ENCODE measurements at regions not wholly inside any gene's neighbourhood (a gene's known extent, or its start where the extent isn't known, plus 50 kb on each side); places are given as distances from the start of the nearest gene placed in this dataset.

DNA sequence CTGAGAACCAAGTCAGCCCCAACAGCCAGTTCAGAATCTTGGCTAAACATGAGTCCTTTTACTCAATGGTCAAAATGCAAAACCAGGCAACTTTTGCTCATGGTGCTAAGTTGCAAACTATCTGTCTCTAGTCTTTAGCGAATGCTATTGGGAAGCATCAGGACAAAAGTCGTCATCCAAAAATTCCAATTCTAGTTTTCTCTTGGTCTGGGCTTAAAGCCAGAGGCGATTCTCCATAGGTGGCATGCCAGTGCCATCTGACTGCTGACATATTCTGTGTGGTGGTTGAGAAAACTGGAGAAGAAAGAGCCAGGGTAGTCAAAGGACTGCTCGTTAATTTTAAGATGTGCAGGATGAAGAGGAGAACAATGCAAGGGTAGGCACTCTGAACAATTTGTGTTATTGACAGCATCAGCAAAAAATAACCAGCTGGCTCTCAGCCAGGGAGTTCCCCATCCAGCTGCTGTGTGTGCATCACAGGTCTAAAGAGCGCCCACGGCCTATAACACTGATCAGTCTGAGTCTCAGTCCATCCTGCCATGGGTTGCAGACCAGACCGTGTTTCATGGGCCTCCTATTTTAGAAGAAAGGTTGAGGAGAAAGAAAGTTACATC lies 313.6 kb downstream of the ALDH8A1 start:
- H3K36me3 ChIP-seq (ENCODE audit: insufficient read depth, low read length): no peaks in the 10 kb centered on the region
- no peaks in the 10 kb centered on the region for H3K79me2 ChIP-seq (ENCODE audit: insufficient read depth, low read length)
- H3K4me3 ChIP-seq (ENCODE audit: low read length, poor library complexity, severe bottlenecking): no peak overlapping the region
- H3K4me1 ChIP-seq (ENCODE audit: insufficient read depth, low read length, poor library complexity, severe bottlenecking): peaks cover 36% of the 10 kb centered on the region
- H3K9me2 ChIP-seq (replicated peaks; ENCODE audit: low read depth, low read length): no peaks in the 10 kb centered on the region
- TF ChIP-seq, protein P1, sequence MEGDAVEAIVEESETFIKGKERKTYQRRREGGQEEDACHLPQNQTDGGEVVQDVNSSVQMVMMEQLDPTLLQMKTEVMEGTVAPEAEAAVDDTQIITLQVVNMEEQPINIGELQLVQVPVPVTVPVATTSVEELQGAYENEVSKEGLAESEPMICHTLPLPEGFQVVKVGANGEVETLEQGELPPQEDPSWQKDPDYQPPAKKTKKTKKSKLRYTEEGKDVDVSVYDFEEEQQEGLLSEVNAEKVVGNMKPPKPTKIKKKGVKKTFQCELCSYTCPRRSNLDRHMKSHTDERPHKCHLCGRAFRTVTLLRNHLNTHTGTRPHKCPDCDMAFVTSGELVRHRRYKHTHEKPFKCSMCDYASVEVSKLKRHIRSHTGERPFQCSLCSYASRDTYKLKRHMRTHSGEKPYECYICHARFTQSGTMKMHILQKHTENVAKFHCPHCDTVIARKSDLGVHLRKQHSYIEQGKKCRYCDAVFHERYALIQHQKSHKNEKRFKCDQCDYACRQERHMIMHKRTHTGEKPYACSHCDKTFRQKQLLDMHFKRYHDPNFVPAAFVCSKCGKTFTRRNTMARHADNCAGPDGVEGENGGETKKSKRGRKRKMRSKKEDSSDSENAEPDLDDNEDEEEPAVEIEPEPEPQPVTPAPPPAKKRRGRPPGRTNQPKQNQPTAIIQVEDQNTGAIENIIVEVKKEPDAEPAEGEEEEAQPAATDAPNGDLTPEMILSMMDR (conservative IDR thresholded peaks at IDR 0.05; ENCODE audit: low read length): no peak
- TF ChIP-seq EZH2phosphoT487 (IDR thresholded peaks at IDR 0.05; ENCODE audit: borderline replicate concordance): no peak
- no peaks in the 10 kb centered on the region for H3K27me3 ChIP-seq (ENCODE audit: insufficient read depth, low read length, poor library complexity, severe bottlenecking)
- H4K20me1 ChIP-seq (ENCODE audit: insufficient read depth, low read length, poor library complexity, severe bottlenecking): no peaks in the 10 kb centered on the region
- H3K4me2 ChIP-seq (ENCODE audit: low read depth, low read length, poor library complexity, severe bottlenecking): no peak overlapping the region
- H3K9me3 ChIP-seq (ENCODE audit: insufficient read depth, low read depth, low read length): peaks cover 8% of the 10 kb centered on the region; the same call in 1 of the 2 replicates
- H3F3A ChIP-seq (ENCODE audit: low read depth): peaks cover 5% of the 10 kb centered on the region; the same call in 1 of the 2 replicates
- H2AFZ ChIP-seq (ENCODE audit: low read length): no peak overlapping the region
- no peak overlapping the region for H3K9ac ChIP-seq (ENCODE audit: low read depth, low read length, poor library complexity, severe bottlenecking)

DNA sequence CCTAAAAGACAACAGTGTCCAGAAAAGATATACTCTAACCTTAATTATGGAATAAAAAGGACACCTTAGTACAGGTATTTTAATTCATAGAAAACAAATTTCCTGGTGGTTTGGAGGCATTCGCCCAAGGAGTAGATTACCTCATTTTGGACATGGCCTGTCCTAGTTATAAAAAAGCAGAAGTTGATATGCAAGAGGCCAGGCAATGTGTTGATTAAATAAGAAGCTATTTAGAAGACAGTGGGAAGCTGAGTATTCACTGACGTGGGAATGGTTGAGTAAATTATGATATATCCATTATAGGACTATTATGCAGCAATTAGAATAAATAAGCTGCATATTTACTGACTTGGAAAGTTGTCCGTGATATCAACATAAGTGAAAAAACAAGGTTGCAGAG lies 314.9 kb downstream of the ALDH8A1 start:
- TF ChIP-seq EZH2phosphoT487 (IDR thresholded peaks at IDR 0.05; ENCODE audit: borderline replicate concordance): no peak
- TF ChIP-seq, protein P1 (conservative IDR thresholded peaks at IDR 0.05; ENCODE audit: low read length): no peak
- Histone ChIP-seq H3F3A (ENCODE audit: low read depth) (peaks cover 5% of the 10 kb centered on the region; the same call in 1 of the 2 replicates), H4K20me1 (ENCODE audit: insufficient read depth, low read length, poor library complexity, severe bottlenecking) (no peaks in the 10 kb centered on the region), H3K4me3 (ENCODE audit: low read length, poor library complexity, severe bottlenecking) (no peak overlapping the region), H3K79me2 (ENCODE audit: insufficient read depth, low read length) (no peaks in the 10 kb centered on the region), H3K9me3 (ENCODE audit: insufficient read depth, low read depth, low read length) (peaks cover 8% of the 10 kb centered on the region; the same call in 1 of the 2 replicates), H3K4me1 (ENCODE audit: insufficient read depth, low read length, poor library complexity, severe bottlenecking) (peaks cover 47% of the 10 kb centered on the region), H3K9ac (ENCODE audit: low read depth, low read length, poor library complexity, severe bottlenecking) (no peak overlapping the region), H3K36me3 (ENCODE audit: insufficient read depth, low read length) (no peaks in the 10 kb centered on the region), H3K27me3 (ENCODE audit: insufficient read depth, low read length, poor library complexity, severe bottlenecking) (no peaks in the 10 kb centered on the region), H3K4me2 (ENCODE audit: low read depth, low read length, poor library complexity, severe bottlenecking) (no peak overlapping the region), H2AFZ (ENCODE audit: low read length) (no peak overlapping the region), H3K9me2 (replicated peaks; ENCODE audit: low read depth, low read length) (no peaks in the 10 kb centered on the region)

DNA sequence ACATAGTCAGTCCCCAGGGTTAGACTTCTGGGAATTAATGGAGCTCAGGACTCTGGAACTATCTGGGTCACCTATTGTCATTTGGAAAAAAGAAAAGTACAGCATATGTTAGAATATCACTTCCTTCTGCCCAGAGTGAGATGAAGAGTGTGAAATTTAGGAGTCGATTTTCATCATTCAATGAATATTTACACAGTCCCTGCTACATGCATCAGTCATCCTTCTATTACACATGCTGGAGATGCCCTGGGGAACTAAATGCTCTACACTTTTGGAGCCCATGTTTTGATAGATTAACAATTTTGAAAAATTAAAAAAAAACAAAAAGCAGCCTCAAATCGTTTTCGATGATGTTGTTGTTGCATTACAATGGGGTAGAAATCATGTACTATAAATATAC lies 315.4 kb downstream of the ALDH8A1 start:
- TF ChIP-seq, protein P1 (conservative IDR thresholded peaks at IDR 0.05; ENCODE audit: low read length): no peak
- TF ChIP-seq EZH2phosphoT487 (IDR thresholded peaks at IDR 0.05; ENCODE audit: borderline replicate concordance): no peak
- Histone ChIP-seq H3K36me3 (ENCODE audit: insufficient read depth, low read length) (no peaks in the 10 kb centered on the region), H3K4me2 (ENCODE audit: low read depth, low read length, poor library complexity, severe bottlenecking) (no peak overlapping the region), H3K27me3 (ENCODE audit: insufficient read depth, low read length, poor library complexity, severe bottlenecking) (no peaks in the 10 kb centered on the region), H2AFZ (ENCODE audit: low read length) (no peak overlapping the region), H3F3A (ENCODE audit: low read depth) (peaks cover 5% of the 10 kb centered on the region; the same call in 1 of the 2 replicates), H3K9me2 (replicated peaks; ENCODE audit: low read depth, low read length) (no peaks in the 10 kb centered on the region), H3K9me3 (ENCODE audit: insufficient read depth, low read depth, low read length) (peaks cover 8% of the 10 kb centered on the region; the same call in 1 of the 2 replicates), H3K79me2 (ENCODE audit: insufficient read depth, low read length) (no peaks in the 10 kb centered on the region), H3K4me1 (ENCODE audit: insufficient read depth, low read length, poor library complexity, severe bottlenecking) (peaks cover 47% of the 10 kb centered on the region), H4K20me1 (ENCODE audit: insufficient read depth, low read length, poor library complexity, severe bottlenecking) (no peaks in the 10 kb centered on the region), H3K9ac (ENCODE audit: low read depth, low read length, poor library complexity, severe bottlenecking) (no peak overlapping the region), H3K4me3 (ENCODE audit: low read length, poor library complexity, severe bottlenecking) (no peak overlapping the region)

Data from Loucy (cell line).